ENCODE measurements at regions not wholly inside any gene's neighbourhood (a gene's known extent, or its start where the extent isn't known, plus 50 kb on each side); places are given as distances from the start of the nearest gene placed in this dataset.

DNA sequence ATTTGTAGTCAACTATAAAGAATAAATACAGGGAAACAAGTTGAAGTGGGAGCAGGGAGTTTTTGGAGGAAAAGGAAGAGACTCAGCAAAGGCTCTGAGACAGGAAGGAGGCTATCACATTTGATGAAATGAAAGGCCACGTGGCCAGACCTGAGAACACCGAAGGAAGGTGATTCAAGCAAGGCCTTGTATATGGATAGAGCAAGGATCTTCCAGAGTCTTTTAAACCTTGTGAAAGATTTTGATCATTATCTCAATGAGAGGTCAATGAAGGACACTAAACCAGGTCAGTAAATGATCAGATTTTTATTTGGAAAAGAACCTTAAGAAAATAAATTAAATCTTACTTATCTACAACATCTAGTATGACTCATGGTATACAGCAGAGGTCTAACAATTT, 523.5 kb downstream of the SLC16A7 start:
- no peak for TF ChIP-seq SPI1 (IDR thresholded peaks at IDR 0.05; ENCODE audit: borderline replicate concordance, low read depth)
- no peak for TF ChIP-seq GABPA (IDR thresholded peaks at IDR 0.05; ENCODE audit: low read depth)
- TF ChIP-seq, protein P1, sequence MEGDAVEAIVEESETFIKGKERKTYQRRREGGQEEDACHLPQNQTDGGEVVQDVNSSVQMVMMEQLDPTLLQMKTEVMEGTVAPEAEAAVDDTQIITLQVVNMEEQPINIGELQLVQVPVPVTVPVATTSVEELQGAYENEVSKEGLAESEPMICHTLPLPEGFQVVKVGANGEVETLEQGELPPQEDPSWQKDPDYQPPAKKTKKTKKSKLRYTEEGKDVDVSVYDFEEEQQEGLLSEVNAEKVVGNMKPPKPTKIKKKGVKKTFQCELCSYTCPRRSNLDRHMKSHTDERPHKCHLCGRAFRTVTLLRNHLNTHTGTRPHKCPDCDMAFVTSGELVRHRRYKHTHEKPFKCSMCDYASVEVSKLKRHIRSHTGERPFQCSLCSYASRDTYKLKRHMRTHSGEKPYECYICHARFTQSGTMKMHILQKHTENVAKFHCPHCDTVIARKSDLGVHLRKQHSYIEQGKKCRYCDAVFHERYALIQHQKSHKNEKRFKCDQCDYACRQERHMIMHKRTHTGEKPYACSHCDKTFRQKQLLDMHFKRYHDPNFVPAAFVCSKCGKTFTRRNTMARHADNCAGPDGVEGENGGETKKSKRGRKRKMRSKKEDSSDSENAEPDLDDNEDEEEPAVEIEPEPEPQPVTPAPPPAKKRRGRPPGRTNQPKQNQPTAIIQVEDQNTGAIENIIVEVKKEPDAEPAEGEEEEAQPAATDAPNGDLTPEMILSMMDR (IDR thresholded peaks at IDR 0.05; ENCODE audit: insufficient read depth, low read length): no peak
- no peak for TF ChIP-seq POLR2AphosphoS5 (IDR thresholded peaks at IDR 0.05; ENCODE audit: low read depth)
- TF ChIP-seq REST (IDR thresholded peaks at IDR 0.05; ENCODE audit: insufficient replicate concordance, low read depth): no peak
- Histone ChIP-seq H3K27ac (replicated peaks) (no peak overlapping the region), H3K4me3 (replicated peaks; ENCODE audit: insufficient read depth, low read length) (no peak overlapping the region), H3K27me3 (ENCODE audit: insufficient read depth, poor library complexity, severe bottlenecking) (no peaks in the 10 kb centered on the region)
- no peak for DNase-seq (ENCODE audit: low read depth in 1 of 2, low spot score in 1 of 2)

DNA sequence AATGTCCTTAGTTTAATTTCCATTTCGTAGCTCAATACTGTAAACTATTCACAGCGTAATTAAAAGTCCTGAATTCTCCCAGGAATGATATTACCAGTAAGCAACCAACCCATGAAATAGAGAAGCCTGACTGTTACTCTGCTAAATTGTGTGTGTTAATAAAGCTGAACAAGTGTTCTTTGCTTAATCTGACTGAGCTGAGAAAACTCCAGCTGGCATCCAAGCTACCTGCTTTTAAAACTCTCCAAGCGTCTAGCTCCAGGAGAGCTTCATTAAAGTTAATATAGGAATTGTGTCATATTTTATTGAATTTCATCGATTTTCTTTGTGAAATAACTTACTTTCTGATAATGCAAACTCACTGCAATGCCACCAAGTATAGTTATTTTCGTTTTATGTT, 524.4 kb downstream of the SLC16A7 start:
- H3K4me3 ChIP-seq (replicated peaks; ENCODE audit: insufficient read depth, low read length): no peak overlapping the region
- TF ChIP-seq POLR2AphosphoS5 (IDR thresholded peaks at IDR 0.05; ENCODE audit: low read depth) (no peak), SPI1 (IDR thresholded peaks at IDR 0.05; ENCODE audit: borderline replicate concordance, low read depth) (no peak), GABPA (IDR thresholded peaks at IDR 0.05; ENCODE audit: low read depth) (no peak), REST (IDR thresholded peaks at IDR 0.05; ENCODE audit: insufficient replicate concordance, low read depth) (no peak)
- TF ChIP-seq, protein P1 (IDR thresholded peaks at IDR 0.05; ENCODE audit: insufficient read depth, low read length): no peak
- H3K27ac ChIP-seq (replicated peaks): no peak overlapping the region
- H3K27me3 ChIP-seq (ENCODE audit: insufficient read depth, poor library complexity, severe bottlenecking): no peaks in the 10 kb centered on the region
- DNase-seq (ENCODE audit: low read depth in 1 of 2, low spot score in 1 of 2): no peak

DNA sequence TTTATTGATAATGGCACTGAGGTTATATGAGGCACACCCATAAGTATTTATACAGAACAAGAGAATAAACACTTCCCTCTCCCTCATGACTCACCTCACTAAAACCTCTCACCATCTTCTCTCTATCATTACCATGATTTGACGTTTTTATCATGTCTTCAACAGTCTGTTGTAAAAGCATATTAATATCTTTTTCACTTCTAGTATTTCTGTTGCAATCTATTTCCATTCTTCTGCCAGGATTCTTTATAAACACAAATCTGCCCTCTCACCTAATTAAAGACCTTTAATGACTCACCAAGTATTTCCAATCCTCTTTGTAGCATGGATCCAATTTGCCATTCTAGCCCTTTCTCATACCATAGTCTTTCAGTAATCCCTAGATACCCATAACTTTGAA, 527.7 kb downstream of the SLC16A7 start:
- TF ChIP-seq GABPA (IDR thresholded peaks at IDR 0.05; ENCODE audit: low read depth) (no peak), SPI1 (IDR thresholded peaks at IDR 0.05; ENCODE audit: borderline replicate concordance, low read depth) (no peak), POLR2AphosphoS5 (IDR thresholded peaks at IDR 0.05; ENCODE audit: low read depth) (no peak), REST (IDR thresholded peaks at IDR 0.05; ENCODE audit: insufficient replicate concordance, low read depth) (no peak)
- TF ChIP-seq, protein P1 (IDR thresholded peaks at IDR 0.05; ENCODE audit: insufficient read depth, low read length): no peak
- no peak overlapping the region for H3K27ac ChIP-seq (replicated peaks)
- H3K4me3 ChIP-seq (replicated peaks; ENCODE audit: insufficient read depth, low read length): no peak overlapping the region
- no peaks in the 10 kb centered on the region for H3K27me3 ChIP-seq (ENCODE audit: insufficient read depth, poor library complexity, severe bottlenecking)
- DNase-seq (ENCODE audit: low read depth in 1 of 2, low spot score in 1 of 2): no peak
